DMS 273 (cell line): ENCODE measurements at regions not wholly inside any gene's neighbourhood (a gene's known extent, or its start where the extent isn't known, plus 50 kb on each side); places are given as distances from the start of the nearest gene placed in this dataset.
A peak's percentile ranks its signal among the peaks of the same experiment; 100 is the strongest.
"Not testable (repeated sequence)": the region's sequence is repeated elsewhere in the genome, so short reads cannot be mapped to it uniquely, and the experiment has no call there.

Source experiments
- DNase-seq: peaks from one replicate; lab custom pipeline; 2025; ENCODE audit not compliant: unreplicated experiment; lab: John Stamatoyannopoulos, UW

DNA sequence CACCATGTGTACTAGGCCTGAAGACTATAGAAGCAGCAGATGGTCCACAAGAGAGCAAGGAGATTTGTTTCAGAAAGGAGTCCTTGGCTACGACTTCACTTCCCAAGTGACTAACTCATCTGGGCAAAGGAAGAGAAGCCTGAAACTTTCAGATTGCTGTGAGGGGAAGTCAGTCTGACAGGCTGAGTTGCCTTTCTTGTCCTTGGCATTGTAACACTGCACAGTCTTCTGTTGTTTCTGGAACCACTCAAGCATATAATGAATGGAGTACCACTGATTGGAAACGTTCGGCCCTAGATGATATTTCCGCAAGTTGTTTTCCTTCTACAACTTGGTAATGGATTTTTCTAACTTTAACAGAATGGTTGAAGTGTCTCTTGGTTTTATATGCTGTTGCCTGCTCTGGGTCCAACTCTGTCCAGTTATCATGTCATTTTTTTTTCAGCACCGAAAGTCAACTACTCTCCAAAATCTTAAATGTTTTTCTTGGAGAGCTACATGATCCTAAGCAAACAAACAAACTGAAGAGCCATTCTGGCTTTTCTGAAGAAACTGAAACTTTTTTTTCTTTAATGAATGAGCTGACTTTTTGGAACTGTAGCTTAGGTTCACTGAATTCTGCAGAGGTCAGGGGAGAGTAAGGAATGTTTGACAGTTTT lies 685.7 kb downstream of the MECOM start:
- peak; percentile 82 for DNase-seq

DNA sequence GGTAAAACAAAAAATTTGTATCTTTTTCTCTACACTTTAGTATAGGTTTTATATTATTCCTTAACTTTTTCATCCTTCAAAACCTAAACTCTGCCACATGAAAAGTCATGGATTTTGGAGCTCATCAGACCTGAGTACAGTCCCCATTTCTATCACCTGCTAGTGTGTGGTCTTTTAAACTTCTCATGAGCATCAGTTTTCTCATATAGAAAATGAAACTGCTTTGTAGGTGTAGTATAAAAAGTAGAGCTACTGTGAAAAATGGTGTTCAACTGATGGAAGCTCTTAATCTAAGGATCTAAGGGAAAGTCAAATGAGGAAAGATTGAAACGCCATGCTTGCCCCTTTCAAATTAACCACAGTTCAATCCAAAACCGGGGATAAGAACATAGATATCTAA lies 686.5 kb downstream of the MECOM start:
- no peak for DNase-seq

DNA sequence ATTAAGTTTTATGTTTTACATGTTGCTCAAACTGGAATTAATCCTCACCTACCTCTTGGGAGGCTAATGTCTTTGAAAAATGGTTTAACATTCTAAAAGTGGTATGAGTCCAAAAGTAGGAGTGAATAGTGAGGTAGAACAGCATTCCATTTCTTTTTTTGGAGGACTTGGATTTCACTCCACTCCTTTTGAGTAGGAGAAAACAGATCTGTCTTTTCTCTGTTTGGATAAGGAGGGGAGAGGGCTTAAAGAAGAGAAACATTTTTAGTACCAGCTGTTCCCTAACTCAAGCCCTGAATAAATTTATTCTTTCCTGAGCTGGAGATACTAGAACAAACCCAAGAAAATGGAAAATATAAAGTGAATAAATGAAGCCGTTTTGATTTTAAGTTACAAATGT lies 687.9 kb downstream of the MECOM start:
- DNase-seq: peak; percentile 49

DNA sequence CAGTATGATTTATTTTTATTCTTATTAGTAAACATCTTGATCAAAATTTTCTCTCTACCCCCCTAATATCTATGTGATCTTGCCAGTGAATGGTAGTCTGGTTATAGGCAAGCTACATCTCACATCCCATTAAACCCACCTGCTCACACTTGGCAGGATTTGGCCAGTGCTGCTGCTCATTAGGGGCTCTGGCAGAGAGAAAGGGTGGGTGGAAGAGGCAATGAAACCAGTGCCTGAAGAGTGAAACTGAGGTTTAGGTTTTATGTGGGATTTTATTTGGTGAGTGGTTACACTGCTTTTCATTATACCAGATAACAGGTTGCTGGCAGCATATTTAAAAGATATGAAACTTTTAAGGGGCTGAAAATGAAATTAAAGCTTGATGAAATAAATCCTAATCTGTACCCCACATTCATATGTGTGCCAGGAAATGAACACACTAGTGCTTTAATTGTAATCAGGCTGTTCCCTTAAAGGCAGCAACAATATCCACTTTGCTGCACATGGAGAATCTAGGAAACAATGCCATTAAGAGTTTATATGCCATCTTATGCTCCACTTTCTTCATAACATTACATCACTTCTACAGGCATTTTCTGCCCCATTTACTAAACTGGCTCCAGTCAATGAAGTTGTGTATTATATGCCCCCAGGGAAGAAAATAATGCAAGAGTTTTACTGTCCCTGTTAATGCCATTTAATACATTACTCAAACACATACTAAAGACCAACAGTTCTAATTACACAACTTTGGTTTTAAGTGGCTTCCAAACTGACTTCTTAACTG lies 688.7 kb downstream of the MECOM start:
- DNase-seq: peak; percentile 77

DNA sequence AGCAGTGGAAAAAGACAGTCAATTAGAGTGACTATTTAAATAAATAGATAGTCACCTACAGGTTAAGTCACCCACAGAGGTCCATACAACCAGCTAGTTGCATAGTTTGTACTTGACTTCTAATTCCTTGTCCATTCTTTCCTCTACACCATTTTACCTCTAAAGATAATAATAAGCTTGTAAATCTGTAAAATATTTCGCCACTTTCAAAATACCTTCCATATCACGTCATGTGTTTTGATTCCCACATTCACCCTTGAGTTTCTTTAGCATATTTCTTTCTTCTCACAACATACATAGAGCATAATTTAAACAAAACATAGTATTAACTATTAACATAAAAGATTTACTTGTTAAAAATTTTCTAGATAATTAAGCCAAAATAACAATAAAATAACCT lies 689.6 kb downstream of the MECOM start:
- no peak for DNase-seq

DNA sequence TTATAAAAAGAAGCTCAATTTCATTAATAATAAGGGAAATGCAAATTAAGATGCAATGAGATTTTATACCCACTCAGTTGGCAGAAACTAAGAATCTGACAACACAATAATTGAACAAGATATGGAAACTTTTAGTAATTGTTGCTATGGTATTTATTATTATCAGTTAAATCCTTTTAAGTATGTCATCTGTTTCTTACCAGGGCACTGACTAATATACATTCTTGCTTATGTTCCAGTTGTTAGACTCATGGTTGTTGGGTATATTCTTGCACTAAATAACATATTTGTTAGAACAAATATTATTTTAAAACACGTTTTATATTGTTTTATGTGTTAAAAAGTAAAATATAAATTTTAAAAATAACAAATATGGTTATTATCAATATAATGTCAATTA lies 690.3 kb downstream of the MECOM start:
- DNase-seq: no peak

DNA sequence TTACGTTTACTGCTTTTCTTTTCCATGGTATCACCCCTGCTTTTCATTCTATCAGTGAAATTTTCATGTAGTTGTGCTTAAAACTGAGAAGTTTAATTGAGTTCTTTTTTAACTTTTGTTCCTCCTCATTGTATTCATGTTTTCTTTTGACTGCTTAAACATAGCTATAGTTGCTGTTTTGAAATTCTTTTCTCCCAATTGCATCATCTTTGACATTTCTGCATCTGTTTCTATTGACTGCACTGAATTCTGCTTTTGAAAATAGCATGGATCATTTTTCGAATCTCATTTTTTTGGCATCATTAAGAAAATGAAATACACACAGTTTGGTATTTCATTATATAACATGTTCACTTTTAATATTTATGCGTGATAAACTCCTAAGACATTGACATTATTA lies 694.9 kb downstream of the MECOM start:
- no peak for DNase-seq

DNA sequence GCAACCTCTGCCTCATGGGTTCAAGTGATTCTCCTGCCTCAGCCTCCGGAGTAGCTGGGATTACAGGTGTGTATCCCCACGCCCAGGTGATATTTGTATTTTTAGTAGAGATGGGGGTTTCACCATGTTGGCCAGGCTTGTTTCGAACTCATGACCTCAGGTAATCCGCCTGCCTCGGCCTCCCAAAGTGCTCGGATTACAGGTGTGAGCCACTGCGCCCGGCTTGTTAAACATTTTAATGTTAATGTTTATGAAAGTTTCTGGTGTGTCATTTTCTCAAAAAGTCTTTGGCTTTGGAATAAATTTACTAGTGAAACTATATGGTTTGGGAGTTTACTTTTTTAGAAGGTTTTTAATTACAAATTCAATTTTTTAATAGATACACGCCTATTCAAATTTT lies 698.8 kb downstream of the MECOM start:
- no peak for DNase-seq

DNA sequence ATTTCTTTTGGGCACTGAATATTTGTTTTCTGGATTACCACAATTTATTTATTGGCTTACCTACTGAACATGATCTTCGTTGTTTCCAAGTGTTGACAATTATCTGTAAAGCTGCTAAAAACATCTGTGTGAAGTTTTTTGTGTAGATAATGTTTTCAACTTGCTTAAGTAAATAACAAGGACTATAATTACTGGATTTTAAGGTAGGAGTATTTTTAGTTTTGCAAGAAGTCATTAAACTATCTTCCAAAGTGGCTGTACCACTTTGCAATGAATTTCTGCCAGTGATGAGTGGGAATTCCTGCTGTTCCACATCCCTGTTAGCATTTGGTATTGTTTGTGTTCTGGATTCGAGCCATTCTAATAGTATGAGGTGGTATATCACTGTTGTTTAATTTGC lies 702.2 kb downstream of the MECOM start:
- no peak for DNase-seq

DNA sequence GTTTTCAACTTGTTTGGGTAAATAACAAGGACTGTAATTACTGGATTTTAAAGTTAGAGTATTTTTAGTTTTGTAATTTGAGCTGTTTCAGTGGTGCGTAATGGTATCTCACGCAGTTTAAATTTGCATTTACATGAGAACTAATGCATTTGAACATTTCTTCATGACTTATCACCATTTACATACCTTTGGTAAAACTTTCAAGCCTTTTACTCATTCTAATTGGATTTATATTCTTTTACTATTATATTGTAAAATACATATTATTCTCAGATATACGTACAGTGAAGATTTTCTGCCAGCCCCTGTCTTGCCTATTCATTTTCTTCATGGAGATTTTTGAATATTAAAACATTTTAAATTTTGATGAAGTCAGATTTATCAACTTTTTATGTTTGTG lies 703.8 kb downstream of the MECOM start:
- DNase-seq: no peak

DNA sequence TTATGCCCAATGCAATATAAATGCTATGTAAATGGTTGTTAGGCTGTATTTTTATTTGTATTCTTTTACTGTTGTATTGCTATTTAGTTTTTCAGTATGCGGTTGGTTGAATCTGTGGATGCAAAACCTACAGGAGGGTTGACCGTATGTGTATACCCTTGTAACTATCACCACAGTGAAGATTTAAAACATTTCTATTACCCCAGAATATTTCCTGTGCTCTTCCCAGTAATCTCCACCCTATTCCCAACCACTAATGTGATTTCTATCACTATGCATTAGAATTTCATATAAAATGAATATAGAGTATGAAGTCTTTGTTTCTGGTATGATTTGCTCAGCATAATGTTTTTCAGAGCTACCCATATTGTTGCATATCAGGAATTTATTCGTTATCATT lies 705.0 kb downstream of the MECOM start:
- no peak for DNase-seq

DNA sequence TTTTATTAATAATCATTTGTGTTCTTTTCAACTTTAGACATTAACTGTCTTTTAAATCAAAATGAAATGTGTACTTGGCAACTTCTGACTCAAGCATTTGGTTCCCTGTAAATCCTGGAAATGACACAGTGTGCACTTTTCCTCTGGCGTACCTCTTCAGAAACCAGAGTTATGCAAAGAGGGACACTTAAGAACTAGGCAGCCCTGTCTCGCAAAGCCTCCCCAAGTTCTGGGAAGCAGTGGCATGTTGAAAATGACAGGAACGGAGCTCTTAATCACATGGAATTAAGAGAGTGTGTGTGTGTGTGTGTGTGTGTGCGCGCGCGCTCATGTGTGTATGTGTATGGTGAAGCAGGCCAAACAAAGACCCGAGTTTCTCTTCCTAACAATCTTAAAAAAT lies 707.4 kb downstream of the MECOM start:
- peak; percentile 19 for DNase-seq

DNA sequence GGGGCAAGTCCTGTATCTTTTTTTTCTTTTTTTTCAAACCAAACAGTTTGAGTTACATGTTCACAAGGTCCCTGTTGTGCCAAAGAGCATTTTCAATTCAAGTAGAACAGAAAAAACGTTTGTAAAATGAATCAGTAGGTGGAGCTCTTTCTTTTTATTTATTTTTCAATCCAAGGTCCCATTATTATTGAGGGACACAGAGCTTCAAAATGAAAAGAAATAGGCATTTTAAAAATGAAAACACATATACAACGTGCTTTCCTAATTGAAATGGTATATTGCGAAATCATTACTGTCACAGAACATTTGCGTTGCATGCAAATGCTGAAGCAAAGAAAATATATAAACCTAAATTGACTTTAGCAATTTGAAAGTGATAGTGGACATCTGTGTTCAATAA lies 711.0 kb downstream of the MECOM start:
- peak; percentile 69 for DNase-seq

DNA sequence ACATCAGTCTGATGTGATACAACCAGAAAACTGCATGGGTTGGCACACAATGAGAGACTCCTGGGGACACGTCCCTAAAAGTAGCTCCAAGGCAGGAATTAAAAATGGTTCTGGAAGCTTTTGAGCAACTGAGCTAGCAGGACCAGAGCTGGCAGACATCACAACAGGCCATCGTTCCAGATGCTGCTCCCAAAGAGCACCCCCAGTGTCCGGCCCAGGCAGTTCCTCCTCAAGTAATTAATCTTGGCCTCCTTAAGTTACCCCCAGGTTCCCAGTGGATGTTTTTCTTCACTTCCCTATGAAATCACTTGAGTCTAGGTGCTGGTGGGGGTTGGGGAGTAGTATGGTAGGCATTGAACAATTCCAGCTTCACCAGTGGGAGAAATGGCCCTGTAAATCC lies 711.6 kb downstream of the MECOM start:
- DNase-seq: no peak

DNA sequence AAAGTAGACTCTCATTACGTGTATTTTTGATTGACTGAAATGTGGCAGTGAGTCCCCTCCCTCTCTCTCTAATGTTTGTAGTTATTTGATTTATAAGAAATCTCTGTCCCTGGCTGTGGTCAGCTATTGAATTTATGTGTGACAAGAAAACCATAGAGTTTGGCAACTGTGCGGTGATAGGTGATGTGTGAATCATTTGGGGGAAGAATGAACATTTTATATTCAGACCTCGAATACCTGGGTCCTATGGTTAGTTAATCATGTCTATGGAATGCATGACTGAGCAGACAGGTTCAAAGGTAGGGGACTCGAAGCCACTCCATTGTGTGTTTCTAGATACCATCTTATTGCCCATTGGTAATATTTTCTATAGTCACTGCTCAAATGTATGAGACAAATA lies 712.1 kb downstream of the MECOM start:
- no peak for DNase-seq

DNA sequence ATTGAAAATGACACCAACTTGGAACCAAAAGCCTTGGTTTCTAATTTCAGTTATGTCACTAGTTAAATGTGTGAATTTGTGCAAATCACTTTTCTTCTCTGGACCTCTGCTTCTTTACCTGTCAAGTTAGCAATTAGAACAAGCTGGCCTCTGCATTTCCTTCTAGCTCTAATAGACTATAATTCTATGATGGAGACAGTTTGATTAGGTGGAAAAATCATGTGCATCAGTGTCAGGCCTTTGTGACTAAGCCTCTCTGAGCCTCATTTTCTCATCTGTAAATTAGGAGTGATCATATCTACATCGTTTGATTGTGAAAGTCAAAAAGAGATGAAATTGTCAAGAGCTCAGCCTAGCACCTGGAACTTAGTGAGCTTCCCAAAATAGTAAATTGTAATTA lies 712.9 kb downstream of the MECOM start:
- DNase-seq: no peak

DNA sequence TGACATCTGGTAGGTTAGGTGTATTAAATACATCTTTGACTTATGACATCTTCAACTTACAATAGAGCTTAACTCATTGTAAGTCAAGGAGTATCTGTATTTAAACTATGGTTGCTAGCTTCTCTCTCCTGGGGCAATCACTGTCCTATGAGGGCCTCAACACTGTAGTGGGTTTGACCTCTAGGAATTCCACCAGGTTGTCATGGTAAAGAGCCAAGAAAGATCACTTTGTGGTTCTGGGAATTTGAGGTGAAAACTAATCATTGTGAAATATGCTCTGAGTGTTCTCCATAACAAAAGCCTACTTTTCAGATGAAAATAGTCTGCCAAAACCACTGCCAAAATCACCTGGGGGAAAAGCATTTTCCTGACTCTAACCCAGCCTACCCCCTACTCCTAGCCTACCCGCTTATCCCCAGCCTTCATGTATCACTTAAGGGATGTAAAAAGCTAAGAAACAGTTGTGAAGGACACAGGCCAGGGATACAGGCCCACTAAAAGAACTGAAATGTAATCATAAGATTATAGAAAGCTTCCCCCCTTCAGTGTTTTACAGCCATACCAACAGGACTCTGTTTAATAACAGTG lies 723.8 kb downstream of the MECOM start:
- no peak for DNase-seq

DNA sequence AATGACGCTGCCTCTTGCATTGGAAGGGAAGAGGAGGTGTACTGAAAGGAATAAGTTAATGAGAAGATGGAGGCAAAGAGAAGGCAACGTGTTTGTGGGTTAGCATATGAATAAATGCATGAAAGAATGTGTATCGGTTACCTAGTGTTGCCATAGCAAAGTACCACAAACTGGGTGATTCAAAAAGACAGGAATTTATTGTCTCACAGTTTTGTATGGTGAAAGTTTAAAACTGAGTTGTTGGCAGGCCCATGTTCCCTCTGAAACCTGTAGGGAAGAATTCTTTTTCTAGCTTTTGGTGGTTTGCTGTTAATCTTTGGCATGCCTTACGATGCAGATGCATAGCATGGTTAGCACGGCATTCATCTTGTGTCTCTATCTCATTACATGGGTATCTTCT lies 729.9 kb downstream of the MECOM start:
- DNase-seq: no peak

DNA sequence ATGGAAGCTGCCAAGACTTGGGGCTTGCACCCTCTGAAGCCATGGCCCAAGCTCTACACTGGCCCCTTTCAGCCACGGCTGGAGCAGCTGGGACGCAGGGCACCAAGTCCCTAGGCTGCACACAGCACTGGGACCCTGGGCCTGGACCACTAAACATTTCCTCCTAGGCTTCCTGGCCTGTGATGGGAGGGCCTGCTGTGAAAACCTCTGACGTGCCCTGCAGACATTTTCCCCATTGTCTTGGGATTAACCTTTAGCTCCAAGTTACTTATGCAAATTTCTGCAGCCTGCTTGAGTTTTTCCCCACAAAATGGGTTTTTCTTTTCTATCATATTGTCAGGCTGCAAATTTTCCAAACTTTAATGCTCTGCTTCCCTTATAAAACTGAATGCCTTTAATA lies 733.5 kb downstream of the MECOM start:
- DNase-seq: not testable (repeated sequence)

DNA sequence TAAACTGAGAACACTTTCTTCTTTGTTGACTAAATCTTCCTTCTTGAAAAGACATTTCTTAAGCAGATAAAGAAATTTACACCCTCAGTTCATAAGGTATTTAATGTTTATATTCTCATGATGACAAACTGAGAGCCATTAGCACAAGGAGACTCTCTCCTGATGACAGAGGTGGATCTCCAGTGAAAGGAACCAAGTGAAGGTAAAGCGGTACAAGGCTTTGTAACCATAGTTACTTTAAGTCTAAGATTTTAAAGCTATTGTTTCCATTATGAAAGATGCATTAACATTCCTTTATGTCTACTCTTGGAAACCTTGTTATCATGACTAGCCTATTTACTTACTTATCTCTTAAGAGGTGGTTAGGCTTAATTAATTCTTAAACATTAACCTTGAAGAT lies 737.1 kb downstream of the MECOM start:
- DNase-seq: no peak

DNA sequence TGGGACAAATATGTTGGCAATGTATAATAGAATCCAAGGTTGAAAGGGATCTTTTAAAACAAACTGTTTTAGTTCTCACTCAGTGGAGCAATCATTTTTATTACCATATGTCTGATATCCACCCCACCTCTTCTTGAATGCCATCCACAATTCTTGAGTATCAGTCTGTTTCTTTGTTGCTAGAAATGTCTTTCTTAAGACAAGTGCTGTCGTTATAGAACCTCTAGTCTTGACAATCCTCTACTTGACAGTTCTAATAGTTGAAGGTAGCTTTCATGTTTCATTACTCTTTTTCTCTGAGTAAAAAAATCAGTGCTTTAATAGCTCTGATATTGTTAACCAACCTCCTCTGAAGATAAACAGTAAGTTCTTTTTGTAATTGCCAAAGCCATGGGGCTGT lies 737.9 kb downstream of the MECOM start:
- DNase-seq: no peak

DNA sequence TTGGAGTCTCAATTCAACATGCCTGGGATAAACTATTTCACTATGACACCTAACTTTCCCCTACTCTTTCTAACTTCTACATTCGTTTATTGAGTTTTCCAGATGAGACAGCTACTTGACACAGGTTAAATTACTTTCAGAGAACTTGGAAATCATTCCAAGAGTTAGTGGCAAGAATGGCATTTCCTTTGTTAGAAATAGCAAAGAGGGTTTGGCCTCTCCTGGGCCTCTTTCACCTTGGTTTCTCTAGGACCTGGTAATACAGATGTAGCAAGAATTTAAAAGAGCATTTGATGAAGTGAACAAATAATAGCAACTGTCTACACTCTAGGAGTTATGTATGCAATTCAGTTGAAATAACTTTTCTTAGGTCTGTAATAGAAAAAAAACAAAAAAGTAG lies 748.9 kb downstream of the MECOM start:
- DNase-seq: no peak

DNA sequence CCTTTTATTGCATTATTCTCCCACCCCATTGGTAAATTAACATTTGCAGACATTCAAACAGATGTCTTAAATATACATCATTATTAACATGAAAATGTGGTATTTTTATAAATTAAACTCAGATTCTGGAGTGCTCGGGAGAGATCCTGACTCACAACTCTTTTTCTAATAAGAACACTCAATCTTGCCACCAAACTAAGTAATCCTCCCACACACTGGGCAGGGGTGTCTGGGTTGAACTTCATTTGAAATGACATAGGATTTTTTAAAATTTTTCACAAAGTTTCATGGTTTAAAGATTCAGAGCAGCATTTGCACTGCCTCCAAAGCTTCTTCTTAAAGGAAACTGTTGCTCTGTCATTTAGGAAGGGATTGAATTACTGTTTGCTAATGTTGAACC lies 754.3 kb downstream of the MECOM start:
- no peak for DNase-seq
